ENCODE measurements at regions not wholly inside any gene's neighbourhood (a gene's known extent, or its start where the extent isn't known, plus 50 kb on each side); places are given as distances from the start of the nearest gene placed in this dataset.

GRCh38 chr13:106799781-106800335 lies 231.9 kb upstream of the ARGLU1 start:
- DNase-seq (ENCODE audit: low spot score): no peak

- DNase-seq (ENCODE audit: low spot score): no peak
Observed at GRCh38 chr13:106797081-106797640, 229.2 kb upstream of the ARGLU1 start.

- DNase-seq (ENCODE audit: low spot score): no peak
Observed at GRCh38 chr13:106796280-106797047, 228.5 kb upstream of the ARGLU1 start.

- DNase-seq (ENCODE audit: low spot score): no peak
Observed at GRCh38 chr13:106795847-106796246, 227.9 kb upstream of the ARGLU1 start.

GRCh38 chr13:106794117-106794516 lies 226.2 kb upstream of the ARGLU1 start:
- no peak for DNase-seq (ENCODE audit: low spot score)

GRCh38 chr13:106789911-106790310 lies 222.0 kb upstream of the ARGLU1 start:
- DNase-seq (ENCODE audit: low spot score): no peak

- DNase-seq (ENCODE audit: low spot score): no peak
Observed at GRCh38 chr13:106786006-106786563, 218.1 kb upstream of the ARGLU1 start.

GRCh38 chr13:106774621-106775020 lies 206.7 kb upstream of the ARGLU1 start:
- no peak for DNase-seq (ENCODE audit: low spot score)

- no peak for DNase-seq (ENCODE audit: low spot score)
Observed at GRCh38 chr13:106772006-106772601, 204.2 kb upstream of the ARGLU1 start.

- DNase-seq (ENCODE audit: low spot score): no peak
Observed at GRCh38 chr13:106768991-106769390, 201.1 kb upstream of the ARGLU1 start.

GRCh38 chr13:106762708-106763107 lies 194.8 kb upstream of the ARGLU1 start:
- no peak for DNase-seq (ENCODE audit: low spot score)

GRCh38 chr13:106756446-106756845 lies 188.5 kb upstream of the ARGLU1 start:
- peak; percentile 68 for DNase-seq (ENCODE audit: low spot score)

- no peak for DNase-seq (ENCODE audit: low spot score)
Observed at GRCh38 chr13:106755542-106755941, 187.6 kb upstream of the ARGLU1 start.

- no peak for DNase-seq (ENCODE audit: low spot score)
Observed at GRCh38 chr13:106753251-106753650, 185.3 kb upstream of the ARGLU1 start.

- no peak for DNase-seq (ENCODE audit: low spot score)
Observed at GRCh38 chr13:106752584-106753170, 184.7 kb upstream of the ARGLU1 start.

GRCh38 chr13:106748785-106749184 lies 180.8 kb upstream of the ARGLU1 start:
- DNase-seq (ENCODE audit: low spot score): no peak

GRCh38 chr13:106744516-106744915 lies 176.6 kb upstream of the ARGLU1 start:
- no peak for DNase-seq (ENCODE audit: low spot score)

- DNase-seq (ENCODE audit: low spot score): no peak
Observed at GRCh38 chr13:106738186-106738678, 170.3 kb upstream of the ARGLU1 start.

- DNase-seq (ENCODE audit: low spot score): no peak
Observed at GRCh38 chr13:106736941-106737340, 169.0 kb upstream of the ARGLU1 start.

GRCh38 chr13:106734198-106734597 lies 166.3 kb upstream of the ARGLU1 start:
- no peak for DNase-seq (ENCODE audit: low spot score)

- no peak for DNase-seq (ENCODE audit: low spot score)
Observed at GRCh38 chr13:106723036-106723435, 155.1 kb upstream of the ARGLU1 start.

- DNase-seq (ENCODE audit: low spot score): no peak
Observed at GRCh38 chr13:106722620-106723019, 154.7 kb upstream of the ARGLU1 start.

All from ecto neural progenitor cell (in vitro differentiated cells).